WTC11 (cell line): ENCODE measurements at regions not wholly inside any gene's neighbourhood (a gene's known extent, or its start where the extent isn't known, plus 50 kb on each side); places are given as distances from the start of the nearest gene placed in this dataset.

ENCODE experiments used
- ATAC-seq: fragments of 200-7000 bp; cut with Tn5 transposase; 2 replicates; pipeline ENCODE4 v1.10.0; 2021; ENCODE audit warnings: mild to moderate bottlenecking, moderate library complexity
- CTCF ChIA-PET: fragments of 300-600 bp; sonication (Branson Sonifier 250); formaldehyde crosslinking; loops from one replicate; lab custom pipeline; 2021; ENCODE audit warnings: antibody characterized with exemption; lab: Charles Lee
- POLR2A ChIA-PET: fragments of 350-600 bp; sonication (Branson Sonifier 250); formaldehyde crosslinking; loops from one replicate; lab custom pipeline; 2021; ENCODE audit warnings: antibody characterized with exemption; lab: Charles Lee
- DNase-seq: peaks from one replicate; pipeline ENCODE4 v3.0.0; 2021; ENCODE audit warnings: low spot score
- H3K27ac Mint-ChIP-seq: 2 replicates; pipeline ENCODE4 v1.8.0; 2021; ENCODE audit warnings: mixed read lengths
- H3K27me3 Mint-ChIP-seq: 2 replicates; pipeline ENCODE4 v1.8.0; 2021; ENCODE audit warnings: low read depth, mild to moderate bottlenecking, moderate library complexity, mixed read lengths
- H3K36me3 Mint-ChIP-seq: 2 replicates; pipeline ENCODE4 v1.8.0; 2021; ENCODE audit warnings: mixed read lengths
- H3K4me1 Mint-ChIP-seq: 2 replicates; pipeline ENCODE4 v1.8.0; 2022; ENCODE audit warnings: mixed read lengths
- H3K4me3 Mint-ChIP-seq: 2 replicates; pipeline ENCODE4 v1.8.0; 2021; ENCODE audit warnings: mild to moderate bottlenecking, moderate library complexity, mixed read lengths
- H3K9me3 Mint-ChIP-seq: 2 replicates; pipeline ENCODE4 v1.8.0; 2021; ENCODE audit warnings: mixed read lengths
- CBFB ChIP-seq: sonication (generic); formaldehyde crosslinking; IDR thresholded peaks from 2 replicates; pipeline ENCODE4 v1.8.1; 2022; ENCODE audit warnings: mild to moderate bottlenecking, low read depth, missing genetic modification reagents
- ELF4 ChIP-seq: sonication (generic); formaldehyde crosslinking; IDR thresholded peaks from 2 replicates; pipeline ENCODE4 v1.8.1; 2022; ENCODE audit warnings: low read depth, mild to moderate bottlenecking, moderate library complexity, missing genetic modification reagents
- SMAD4 ChIP-seq: sonication (generic); formaldehyde crosslinking; IDR thresholded peaks from 2 replicates; pipeline ENCODE4 v1.8.0; 2022; ENCODE audit warnings: mild to moderate bottlenecking, missing genetic modification reagents
- TP53 ChIP-seq: sonication (generic); formaldehyde crosslinking; IDR thresholded peaks from 2 replicates; pipeline ENCODE4 v1.8.1; 2023; ENCODE audit warnings: mild to moderate bottlenecking, missing genetic modification reagents
- ZNF121 ChIP-seq: sonication (generic); formaldehyde crosslinking; IDR thresholded peaks from 2 replicates; pipeline ENCODE4 v1.8.0; 2023; ENCODE audit warnings: missing genetic modification reagents
- TF ChIP-seq, protein P1 (sequence below): sonication (generic); formaldehyde crosslinking; IDR thresholded peaks from 2 replicates; pipeline ENCODE4 v1.8.1; 2023; ENCODE audit warnings: mild to moderate bottlenecking, moderate library complexity, missing genetic modification reagents
- TF ChIP-seq, protein P2 (sequence below): sonication (generic); formaldehyde crosslinking; IDR thresholded peaks from 2 replicates; pipeline ENCODE4 v1.8.1; 2022; ENCODE audit warnings: low read depth, mild to moderate bottlenecking, moderate library complexity, missing genetic modification reagents, borderline replicate concordance
- TF ChIP-seq, protein P3 (sequence below): sonication (generic); formaldehyde crosslinking; IDR thresholded peaks from 2 replicates; pipeline ENCODE4 v1.8.1; 2023; ENCODE audit warnings: mild to moderate bottlenecking, missing genetic modification reagents
- TF ChIP-seq, protein P4 (sequence below): sonication (generic); formaldehyde crosslinking; IDR thresholded peaks from 2 replicates; pipeline ENCODE4 v1.8.0; 2022; ENCODE audit warnings: mild to moderate bottlenecking, missing genetic modification reagents
- TF ChIP-seq, protein P5 (sequence below): sonication (generic); formaldehyde crosslinking; IDR thresholded peaks from 2 replicates; pipeline ENCODE4 v1.8.0; 2023; ENCODE audit warnings: mild to moderate bottlenecking, missing genetic modification reagents
- TF ChIP-seq, protein P6 (sequence below): sonication (generic); formaldehyde crosslinking; IDR thresholded peaks from 2 replicates; pipeline ENCODE4 v1.8.0; 2023; ENCODE audit warnings: missing genetic modification reagents, mild to moderate bottlenecking, borderline replicate concordance

DNA sequence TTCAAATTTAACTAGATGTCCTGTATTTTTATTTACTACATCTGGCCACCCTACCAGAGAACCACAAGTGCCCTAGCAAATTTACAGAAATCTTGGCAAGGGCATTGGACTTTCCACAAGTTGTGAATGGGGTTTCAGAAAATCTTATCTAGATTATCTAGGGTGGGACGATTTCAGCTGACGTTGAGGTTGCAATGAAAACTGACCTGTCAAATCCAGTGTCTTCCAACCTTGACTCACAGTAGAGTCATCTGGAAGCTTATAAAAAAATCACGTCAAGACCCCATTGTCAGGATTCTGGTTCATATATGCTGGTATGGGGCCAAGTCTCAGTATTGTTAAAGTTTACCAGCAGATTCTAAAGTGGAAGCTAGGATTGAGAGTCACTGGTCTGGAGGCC lies 109.6 kb upstream of the ACTBL2 start (continued):
- TF ChIP-seq, protein P1, sequence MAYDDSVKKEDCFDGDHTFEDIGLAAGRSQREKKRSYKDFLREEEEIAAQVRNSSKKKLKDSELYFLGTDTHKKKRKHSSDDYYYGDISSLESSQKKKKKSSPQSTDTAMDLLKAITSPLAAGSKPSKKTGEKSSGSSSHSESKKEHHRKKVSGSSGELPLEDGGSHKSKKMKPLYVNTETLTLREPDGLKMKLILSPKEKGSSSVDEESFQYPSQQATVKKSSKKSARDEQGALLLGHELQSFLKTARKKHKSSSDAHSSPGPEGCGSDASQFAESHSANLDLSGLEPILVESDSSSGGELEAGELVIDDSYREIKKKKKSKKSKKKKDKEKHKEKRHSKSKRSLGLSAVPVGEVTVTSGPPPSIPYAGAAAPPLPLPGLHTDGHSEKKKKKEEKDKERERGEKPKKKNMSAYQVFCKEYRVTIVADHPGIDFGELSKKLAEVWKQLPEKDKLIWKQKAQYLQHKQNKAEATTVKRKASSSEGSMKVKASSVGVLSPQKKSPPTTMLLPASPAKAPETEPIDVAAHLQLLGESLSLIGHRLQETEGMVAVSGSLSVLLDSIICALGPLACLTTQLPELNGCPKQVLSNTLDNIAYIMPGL, result no peak
- TF ChIP-seq, protein P2, sequence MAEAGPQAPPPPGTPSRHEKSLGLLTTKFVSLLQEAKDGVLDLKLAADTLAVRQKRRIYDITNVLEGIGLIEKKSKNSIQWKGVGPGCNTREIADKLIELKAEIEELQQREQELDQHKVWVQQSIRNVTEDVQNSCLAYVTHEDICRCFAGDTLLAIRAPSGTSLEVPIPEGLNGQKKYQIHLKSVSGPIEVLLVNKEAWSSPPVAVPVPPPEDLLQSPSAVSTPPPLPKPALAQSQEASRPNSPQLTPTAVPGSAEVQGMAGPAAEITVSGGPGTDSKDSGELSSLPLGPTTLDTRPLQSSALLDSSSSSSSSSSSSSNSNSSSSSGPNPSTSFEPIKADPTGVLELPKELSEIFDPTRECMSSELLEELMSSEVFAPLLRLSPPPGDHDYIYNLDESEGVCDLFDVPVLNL (CRISPR knock-in tag), result no peak

DNA sequence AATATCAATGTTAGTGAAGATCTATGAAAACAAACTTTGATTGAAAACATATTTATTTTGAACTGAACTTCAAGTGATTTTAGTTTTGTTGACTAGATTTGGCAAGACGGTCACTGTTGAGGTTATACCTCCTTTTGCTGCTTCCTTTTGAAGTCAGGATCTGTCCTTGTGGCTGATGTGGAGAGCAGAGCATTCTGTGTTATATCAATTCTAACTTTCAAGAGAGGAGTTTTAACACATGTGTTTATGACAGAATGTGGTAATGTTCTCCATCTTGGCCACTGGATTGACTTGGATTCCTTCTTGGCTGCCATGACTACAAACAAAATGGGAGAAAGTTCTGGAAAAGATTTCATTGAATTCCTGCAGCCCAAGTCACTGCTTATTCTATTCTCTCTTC lies 104.0 kb upstream of the ACTBL2 start:
- POLR2A ChIA-PET, result no interaction called here
- Mint-ChIP-seq H3K4me3 (no peak overlapping the region), H3K27me3 (no peaks in the 10 kb centered on the region), H3K36me3 (no peaks in the 10 kb centered on the region; the same call in 1 of the 2 replicates), H3K9me3 (peaks cover 16% of the 10 kb centered on the region), H3K4me1 (no peaks in the 10 kb centered on the region), H3K27ac (no peak overlapping the region)
- CTCF ChIA-PET, result no interaction called here
- TF ChIP-seq, protein P2 (CRISPR knock-in tag), result no peak
- TF ChIP-seq, protein P3, sequence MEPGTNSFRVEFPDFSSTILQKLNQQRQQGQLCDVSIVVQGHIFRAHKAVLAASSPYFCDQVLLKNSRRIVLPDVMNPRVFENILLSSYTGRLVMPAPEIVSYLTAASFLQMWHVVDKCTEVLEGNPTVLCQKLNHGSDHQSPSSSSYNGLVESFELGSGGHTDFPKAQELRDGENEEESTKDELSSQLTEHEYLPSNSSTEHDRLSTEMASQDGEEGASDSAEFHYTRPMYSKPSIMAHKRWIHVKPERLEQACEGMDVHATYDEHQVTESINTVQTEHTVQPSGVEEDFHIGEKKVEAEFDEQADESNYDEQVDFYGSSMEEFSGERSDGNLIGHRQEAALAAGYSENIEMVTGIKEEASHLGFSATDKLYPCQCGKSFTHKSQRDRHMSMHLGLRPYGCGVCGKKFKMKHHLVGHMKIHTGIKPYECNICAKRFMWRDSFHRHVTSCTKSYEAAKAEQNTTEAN (CRISPR knock-in tag), result no peak
- TF ChIP-seq ELF4 (CRISPR knock-in tag), result no peak
- TF ChIP-seq, protein P4, sequence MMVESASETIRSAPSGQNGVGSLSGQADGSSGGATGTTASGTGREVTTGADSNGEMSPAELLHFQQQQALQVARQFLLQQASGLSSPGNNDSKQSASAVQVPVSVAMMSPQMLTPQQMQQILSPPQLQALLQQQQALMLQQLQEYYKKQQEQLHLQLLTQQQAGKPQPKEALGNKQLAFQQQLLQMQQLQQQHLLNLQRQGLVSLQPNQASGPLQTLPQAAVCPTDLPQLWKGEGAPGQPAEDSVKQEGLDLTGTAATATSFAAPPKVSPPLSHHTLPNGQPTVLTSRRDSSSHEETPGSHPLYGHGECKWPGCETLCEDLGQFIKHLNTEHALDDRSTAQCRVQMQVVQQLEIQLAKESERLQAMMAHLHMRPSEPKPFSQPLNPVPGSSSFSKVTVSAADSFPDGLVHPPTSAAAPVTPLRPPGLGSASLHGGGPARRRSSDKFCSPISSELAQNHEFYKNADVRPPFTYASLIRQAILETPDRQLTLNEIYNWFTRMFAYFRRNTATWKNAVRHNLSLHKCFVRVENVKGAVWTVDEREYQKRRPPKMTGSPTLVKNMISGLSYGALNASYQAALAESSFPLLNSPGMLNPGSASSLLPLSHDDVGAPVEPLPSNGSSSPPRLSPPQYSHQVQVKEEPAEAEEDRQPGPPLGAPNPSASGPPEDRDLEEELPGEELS (CRISPR knock-in tag), result no peak
- TF ChIP-seq, protein P5, sequence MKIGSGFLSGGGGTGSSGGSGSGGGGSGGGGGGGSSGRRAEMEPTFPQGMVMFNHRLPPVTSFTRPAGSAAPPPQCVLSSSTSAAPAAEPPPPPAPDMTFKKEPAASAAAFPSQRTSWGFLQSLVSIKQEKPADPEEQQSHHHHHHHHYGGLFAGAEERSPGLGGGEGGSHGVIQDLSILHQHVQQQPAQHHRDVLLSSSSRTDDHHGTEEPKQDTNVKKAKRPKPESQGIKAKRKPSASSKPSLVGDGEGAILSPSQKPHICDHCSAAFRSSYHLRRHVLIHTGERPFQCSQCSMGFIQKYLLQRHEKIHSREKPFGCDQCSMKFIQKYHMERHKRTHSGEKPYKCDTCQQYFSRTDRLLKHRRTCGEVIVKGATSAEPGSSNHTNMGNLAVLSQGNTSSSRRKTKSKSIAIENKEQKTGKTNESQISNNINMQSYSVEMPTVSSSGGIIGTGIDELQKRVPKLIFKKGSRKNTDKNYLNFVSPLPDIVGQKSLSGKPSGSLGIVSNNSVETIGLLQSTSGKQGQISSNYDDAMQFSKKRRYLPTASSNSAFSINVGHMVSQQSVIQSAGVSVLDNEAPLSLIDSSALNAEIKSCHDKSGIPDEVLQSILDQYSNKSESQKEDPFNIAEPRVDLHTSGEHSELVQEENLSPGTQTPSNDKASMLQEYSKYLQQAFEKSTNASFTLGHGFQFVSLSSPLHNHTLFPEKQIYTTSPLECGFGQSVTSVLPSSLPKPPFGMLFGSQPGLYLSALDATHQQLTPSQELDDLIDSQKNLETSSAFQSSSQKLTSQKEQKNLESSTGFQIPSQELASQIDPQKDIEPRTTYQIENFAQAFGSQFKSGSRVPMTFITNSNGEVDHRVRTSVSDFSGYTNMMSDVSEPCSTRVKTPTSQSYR (CRISPR knock-in tag), result no peak
- ATAC-seq (no peak), DNase-seq (no peak)

DNA sequence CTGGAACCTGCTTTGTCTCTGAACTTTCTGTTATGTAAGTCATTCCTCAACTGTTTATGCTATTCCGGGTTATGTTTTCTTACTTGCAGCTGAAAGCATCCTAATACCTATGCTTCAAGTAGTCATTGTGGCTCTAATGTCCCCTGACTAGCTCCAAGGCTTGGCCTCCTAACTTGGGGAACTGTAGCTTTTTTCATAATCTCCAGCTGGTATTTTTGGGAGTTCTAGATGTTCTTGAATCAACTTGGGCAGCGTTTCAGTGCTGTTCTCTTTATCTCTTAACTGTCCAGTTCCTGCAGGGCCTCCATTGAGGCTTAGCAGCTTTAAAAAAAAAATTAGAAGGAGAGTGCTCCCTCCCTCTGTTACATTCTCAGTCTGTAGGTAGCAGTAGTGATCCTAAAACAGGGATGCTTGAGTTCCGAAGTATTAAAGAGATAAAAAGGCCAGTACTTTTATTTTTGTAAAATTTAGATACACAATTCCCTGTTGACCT lies 100.0 kb upstream of the ACTBL2 start:
- H3K36me3 Mint-ChIP-seq, result no peaks in the 10 kb centered on the region; the same call in 1 of the 2 replicates
- DNase-seq (no peak), ATAC-seq (no peak)
- H3K4me3 Mint-ChIP-seq, result no peak overlapping the region
- no peaks in the 10 kb centered on the region; the same call in 1 of the 2 replicates for H3K27me3 Mint-ChIP-seq
- H3K27ac Mint-ChIP-seq, result no peak overlapping the region
- ChIA-PET POLR2A (no interaction called here), CTCF (no interaction called here)
- H3K9me3 Mint-ChIP-seq, result peaks cover 35% of the 10 kb centered on the region
- no peaks in the 10 kb centered on the region for H3K4me1 Mint-ChIP-seq
- no peak for TF ChIP-seq CBFB (CRISPR knock-in tag)
- TF ChIP-seq TP53 (CRISPR knock-in tag), result no peak
- TF ChIP-seq, protein P4 (CRISPR knock-in tag), result no peak
- TF ChIP-seq ZNF121 (CRISPR knock-in tag), result no peak
- TF ChIP-seq SMAD4, result no peak
- TF ChIP-seq, protein P6, sequence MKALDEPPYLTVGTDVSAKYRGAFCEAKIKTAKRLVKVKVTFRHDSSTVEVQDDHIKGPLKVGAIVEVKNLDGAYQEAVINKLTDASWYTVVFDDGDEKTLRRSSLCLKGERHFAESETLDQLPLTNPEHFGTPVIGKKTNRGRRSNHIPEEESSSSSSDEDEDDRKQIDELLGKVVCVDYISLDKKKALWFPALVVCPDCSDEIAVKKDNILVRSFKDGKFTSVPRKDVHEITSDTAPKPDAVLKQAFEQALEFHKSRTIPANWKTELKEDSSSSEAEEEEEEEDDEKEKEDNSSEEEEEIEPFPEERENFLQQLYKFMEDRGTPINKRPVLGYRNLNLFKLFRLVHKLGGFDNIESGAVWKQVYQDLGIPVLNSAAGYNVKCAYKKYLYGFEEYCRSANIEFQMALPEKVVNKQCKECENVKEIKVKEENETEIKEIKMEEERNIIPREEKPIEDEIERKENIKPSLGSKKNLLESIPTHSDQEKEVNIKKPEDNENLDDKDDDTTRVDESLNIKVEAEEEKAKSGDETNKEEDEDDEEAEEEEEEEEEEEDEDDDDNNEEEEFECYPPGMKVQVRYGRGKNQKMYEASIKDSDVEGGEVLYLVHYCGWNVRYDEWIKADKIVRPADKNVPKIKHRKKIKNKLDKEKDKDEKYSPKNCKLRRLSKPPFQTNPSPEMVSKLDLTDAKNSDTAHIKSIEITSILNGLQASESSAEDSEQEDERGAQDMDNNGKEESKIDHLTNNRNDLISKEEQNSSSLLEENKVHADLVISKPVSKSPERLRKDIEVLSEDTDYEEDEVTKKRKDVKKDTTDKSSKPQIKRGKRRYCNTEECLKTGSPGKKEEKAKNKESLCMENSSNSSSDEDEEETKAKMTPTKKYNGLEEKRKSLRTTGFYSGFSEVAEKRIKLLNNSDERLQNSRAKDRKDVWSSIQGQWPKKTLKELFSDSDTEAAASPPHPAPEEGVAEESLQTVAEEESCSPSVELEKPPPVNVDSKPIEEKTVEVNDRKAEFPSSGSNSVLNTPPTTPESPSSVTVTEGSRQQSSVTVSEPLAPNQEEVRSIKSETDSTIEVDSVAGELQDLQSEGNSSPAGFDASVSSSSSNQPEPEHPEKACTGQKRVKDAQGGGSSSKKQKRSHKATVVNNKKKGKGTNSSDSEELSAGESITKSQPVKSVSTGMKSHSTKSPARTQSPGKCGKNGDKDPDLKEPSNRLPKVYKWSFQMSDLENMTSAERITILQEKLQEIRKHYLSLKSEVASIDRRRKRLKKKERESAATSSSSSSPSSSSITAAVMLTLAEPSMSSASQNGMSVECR (CRISPR knock-in tag), result no peak
